GM12892 (cell line): ENCODE measurements at regions not wholly inside any gene's neighbourhood (a gene's known extent, or its start where the extent isn't known, plus 50 kb on each side); places are given as distances from the start of the nearest gene placed in this dataset.

ENCODE experiments used
- POLR2A ChIP-seq: IDR thresholded peaks from 2 replicates; pipeline ENCODE4 v1.6.1; 2011; ENCODE audit warnings: low read depth, low read length, control low read depth
- POLR2AphosphoS5 ChIP-seq: IDR thresholded peaks from 2 replicates; pipeline ENCODE4 v1.6.1; 2011; ENCODE audit warnings: low read depth, low read length, control low read depth
- TAF1 ChIP-seq: IDR thresholded peaks from 2 replicates; pipeline ENCODE4 v1.6.1; 2011; ENCODE audit warnings: low read depth, mild to moderate bottlenecking, control low read depth, low read length, borderline replicate concordance

- no peak for TF ChIP-seq POLR2AphosphoS5
- no peak for TF ChIP-seq POLR2A
- no peak for TF ChIP-seq TAF1
Measured at GRCh38 chr13:69363360-69363759, 744.3 kb upstream of the ATXN8OS start.
